ENCODE measurements at regions not wholly inside any gene's neighbourhood (a gene's known extent, or its start where the extent isn't known, plus 50 kb on each side); places are given as distances from the start of the nearest gene placed in this dataset.

GRCh38 chr13:91292630-91293221, 54.8 kb upstream of the MIR17HG start:
- DNase-seq = no peak

DNA sequence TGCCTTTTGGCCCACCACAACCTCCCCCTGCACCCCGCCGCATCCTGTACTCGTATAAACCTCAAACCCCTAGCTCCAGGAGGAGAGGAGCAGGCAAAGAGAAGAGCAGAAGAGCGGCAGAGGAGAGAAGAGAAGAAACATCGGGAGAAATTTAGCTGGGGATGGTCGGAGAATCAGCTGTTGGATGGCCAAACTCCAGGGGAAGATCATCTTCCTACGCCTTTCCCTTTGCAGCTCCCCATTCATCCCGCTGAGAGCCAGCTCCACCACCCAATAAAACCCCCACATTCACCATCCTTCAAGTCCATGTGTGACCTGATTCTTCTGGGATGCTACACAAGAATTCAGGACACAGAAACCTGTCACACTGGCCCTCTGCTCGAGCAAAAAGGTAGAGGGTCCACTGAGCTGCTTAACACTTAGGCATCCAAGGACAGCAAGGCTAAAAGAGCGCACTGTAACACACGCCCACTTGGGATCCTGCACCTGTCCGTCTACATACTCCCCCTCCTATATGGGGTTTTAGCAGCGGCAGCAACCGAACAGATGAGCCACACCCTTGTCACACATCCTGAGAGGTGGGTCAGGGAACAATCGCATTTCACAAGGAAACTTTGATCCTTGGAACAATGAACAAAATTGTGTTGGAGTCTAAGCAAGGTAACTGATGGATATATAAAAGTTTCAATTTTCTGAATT, 51.6 kb upstream of the MIR17HG start:
- DNase-seq = no peak

DNA sequence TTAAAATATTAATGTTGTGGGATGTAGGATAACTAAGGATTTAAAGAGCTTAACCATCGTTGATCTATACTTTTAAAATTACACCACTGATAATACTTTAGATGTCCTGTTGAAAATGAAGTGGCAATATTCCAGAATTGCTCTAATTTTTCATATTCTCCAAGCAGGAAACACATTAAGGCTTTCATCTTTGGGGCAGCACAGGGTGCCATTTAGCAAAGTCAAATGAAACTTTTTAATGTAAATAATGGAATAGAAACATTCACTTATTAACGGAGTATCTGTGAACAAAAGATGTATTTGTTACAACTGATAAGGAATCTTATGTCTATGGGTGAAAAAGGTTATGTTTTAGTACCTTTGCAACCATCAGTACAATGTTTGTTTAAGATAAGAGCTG, 50.0 kb upstream of the MIR17HG start:
- DNase-seq = no peak

Data from GF-D8 (cell line).